GM19238 (cell line): ENCODE measurements at regions not wholly inside any gene's neighbourhood (a gene's known extent, or its start where the extent isn't known, plus 50 kb on each side); places are given as distances from the start of the nearest gene placed in this dataset.

Experiments used
- DNase-seq: peaks from one replicate; pipeline ENCODE4 v3.0.0; 2011; ENCODE audit warnings: low spot score; ENCODE audit not compliant: insufficient read length

GRCh38 chr2:205902041-205902899 is 183.7 kb downstream of the INO80D start:
- no peak for DNase-seq

- no peak for DNase-seq
Measured at GRCh38 chr2:205901491-205901890, 184.5 kb downstream of the INO80D start.

- DNase-seq, result no peak
Measured at GRCh38 chr2:205898744-205899143, 187.2 kb downstream of the INO80D start.

DNA sequence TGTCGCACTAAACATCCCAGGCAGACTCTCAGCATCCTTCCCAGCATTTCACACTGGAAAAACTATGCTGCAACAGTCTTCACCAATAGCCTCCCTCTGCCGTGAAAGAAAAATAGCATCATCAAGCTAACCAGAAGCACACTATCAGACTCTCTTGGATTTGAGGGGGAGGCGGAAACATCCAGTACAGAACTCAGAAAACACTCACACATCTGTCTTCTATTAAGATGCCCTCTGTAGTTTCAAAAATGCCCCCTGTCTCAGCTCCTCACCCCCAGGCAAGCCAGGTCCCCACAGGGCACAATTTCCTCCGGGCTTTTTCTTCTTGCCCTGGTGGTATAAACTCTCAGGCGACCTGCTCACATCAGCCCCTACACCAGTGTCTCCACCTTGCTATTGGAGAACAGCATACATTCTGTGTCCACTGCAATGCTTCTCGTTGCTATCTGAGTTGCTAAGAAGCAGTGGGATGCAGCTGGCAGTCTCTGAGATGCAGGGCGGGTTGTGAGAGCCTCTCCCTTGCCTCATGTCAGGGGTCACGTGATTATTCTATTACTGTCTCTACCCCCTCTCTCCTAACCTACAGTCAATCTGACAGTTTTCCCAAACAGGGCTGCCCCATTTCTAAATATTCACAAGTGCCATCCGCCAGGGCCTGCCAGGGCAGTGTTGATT is 189.9 kb downstream of the INO80D start:
- DNase-seq, result no peak

DNA sequence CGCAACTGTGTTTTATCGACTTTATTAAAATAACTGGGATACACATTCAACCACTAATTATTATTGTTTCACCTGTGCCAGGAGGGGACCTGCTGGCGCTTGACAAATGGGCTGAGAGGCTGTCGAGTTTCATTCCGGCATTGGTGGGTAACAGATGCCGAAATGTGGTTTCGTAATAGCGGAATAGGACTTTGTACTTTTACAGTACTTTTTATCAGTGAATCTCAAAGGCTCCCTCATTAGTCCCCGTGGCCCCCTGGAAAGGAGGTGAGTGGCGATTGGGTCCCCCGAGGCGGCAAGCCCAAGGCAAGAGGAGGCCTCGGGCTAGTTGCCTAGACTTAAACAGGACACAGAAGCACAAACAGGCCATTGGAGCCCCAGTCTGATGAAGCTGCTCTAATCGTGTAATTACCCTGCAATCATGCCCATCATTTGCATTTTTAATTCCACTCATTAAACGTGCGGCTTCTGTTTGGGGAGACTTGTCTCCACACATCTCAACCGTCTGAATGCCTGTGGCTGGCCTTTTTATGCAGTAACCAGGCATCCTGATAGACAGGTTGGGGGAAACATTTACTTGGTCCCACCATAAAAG is 193.2 kb downstream of the INO80D start:
- DNase-seq, result no peak

DNA sequence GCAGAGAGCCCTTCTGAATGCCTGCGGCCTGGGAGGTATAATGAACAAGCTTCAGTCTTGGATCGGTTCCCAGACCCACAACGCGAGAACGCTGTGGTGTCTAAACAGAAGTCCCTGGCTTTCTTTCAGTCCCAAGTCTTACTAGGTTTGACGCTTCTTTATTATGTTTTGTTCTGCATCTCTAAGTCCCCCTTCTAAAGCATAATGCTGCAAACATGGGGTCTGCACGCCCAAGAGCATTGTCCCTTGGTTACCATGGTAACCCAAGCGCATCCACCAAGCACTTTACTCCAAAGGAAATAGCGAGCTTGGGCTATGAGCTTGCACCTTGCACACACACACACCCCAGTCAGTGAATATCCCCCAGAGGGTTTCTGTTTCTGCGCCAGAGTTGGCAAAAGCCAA is 193.7 kb downstream of the INO80D start:
- no peak for DNase-seq

DNA sequence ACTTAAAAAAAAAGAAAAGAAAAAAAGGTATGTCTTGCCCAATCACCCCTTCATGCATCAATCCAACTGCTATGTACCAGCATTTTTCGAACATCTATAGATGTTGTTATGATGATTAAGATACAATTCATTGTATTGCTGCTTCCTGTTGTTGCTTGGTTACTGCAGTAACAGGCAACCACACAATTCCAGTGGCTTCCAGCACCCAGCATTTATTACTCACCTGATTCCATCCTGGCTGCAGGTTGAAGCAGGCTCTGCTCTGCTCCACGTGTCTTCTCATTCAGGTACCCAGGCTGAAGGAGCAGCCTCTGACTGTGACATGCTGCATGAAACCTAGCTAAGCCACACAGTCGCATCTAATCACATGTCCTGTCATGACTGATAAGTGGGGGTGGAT is 196.9 kb downstream of the INO80D start:
- no peak for DNase-seq

- DNase-seq, result no peak
Measured at GRCh38 chr2:205887637-205888036, 198.3 kb downstream of the INO80D start.

DNA sequence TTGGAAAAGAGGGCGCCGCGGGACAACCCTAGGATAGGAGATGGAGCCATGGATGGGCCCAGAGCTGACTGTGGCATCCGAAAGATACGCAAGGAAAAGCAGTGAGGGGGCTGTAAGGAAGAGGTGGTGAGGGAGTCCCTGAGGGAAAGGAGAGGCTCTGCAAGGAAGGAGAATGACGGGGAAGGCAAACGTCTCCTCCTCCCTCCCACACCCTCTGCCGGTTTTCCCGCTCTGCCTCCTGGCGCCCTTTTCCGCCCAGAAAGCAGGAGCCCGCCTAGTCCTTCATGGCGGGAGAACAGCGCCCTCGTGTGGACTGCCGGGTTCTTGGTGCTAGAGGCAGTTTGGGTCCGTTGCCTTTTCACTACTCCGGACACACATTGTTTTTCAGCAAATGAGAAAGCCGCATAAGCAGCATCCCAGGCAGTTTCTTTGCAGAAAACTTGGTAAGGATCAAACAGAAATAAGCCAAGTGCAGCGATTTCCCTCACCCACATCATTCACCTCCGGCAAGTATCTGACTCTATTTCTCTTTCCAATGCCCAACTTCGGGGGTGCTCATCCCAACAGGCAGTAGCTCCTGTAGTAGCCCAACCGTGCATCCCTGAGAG is 200.4 kb downstream of the INO80D start:
- DNase-seq, result peak; percentile 63

DNA sequence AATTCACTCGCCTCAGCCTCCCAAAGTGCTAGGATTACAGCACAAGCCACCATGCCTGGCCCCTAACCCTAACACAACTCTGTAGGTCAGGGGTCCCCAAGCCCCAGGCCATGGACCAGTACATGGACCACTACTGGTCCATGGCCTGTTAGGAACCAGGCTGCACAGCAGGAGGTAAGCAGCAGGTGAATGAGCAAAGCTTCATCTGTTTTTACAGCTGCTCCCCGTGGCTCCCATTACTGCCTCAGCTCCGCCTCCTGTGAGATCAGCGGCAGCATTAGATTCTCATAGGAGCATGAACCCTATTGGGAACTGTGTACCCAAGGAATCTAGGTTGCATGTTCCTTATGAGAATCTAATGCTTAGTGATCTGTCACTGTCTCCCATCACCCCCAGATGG is 201.7 kb downstream of the NRP2 start:
- DNase-seq, result no peak

DNA sequence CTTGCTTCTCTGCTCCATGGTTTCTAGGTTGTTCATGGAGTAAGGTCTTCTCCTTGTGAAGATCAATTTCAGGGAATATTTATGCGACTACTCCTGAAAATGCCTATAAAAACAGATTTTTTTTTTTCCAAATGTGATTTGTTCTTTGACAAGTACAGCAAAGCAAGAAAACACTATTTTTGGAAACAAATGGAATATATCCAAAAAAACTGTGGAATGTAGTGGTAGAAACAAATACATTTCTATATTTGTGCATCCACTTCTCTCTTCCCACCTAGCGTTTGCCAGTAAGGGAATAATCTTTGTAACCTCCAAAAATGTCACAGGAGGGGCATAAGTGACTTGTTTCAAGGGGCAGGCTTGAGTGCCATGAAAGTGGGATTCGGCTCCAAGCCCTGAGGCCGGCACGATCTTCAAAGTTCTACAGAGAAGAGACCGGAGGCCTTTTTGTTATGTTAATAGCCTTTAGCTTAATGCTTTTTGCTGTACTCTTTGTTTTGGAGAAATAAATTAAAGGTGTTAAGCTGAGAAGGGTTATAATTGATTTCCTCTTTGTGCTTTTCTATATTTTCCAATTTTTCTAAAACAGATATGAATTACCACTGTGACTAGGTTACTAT is 200.6 kb downstream of the NRP2 start:
- DNase-seq, result no peak

- DNase-seq, result no peak
Measured at GRCh38 chr2:205880048-205880447, 197.7 kb downstream of the NRP2 start.

DNA sequence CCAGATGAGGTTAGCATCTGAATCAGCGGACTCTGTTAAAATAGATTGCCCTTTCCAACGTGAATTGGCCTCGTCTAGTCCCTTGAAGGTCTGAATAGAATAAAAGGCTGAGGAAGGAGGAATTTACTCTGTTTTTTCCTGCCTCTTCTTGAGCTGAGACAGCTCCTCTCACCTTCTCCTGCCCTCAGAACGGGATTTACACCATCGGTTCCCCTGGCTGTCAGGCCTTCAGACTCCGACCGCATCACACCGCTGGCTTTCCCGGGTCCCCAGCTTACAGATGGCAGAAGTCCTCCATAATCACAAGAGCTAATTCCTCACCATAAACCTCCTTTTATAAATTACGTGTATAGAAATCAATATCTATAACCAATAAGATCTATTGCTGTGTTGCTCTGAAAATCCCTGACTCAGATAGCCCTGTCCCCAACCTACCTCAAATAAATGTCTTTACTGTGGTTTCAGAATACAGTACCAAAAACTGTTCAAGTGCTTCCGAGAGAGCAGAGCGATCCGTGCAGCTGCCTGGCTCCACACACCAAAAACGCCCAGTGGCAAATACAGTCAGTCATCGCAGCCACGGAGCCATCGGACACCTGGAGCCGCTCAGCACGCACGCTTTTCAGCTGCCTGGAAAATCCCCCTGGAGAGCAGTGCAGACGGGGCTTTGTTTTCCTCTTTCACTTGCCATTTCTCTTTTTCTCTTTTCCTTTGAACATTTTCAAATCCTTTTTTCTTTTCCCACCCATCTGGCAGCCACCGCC is 196.9 kb downstream of the NRP2 start:
- no peak for DNase-seq

GRCh38 chr2:205877496-205877895 is 195.2 kb downstream of the NRP2 start:
- no peak for DNase-seq

DNA sequence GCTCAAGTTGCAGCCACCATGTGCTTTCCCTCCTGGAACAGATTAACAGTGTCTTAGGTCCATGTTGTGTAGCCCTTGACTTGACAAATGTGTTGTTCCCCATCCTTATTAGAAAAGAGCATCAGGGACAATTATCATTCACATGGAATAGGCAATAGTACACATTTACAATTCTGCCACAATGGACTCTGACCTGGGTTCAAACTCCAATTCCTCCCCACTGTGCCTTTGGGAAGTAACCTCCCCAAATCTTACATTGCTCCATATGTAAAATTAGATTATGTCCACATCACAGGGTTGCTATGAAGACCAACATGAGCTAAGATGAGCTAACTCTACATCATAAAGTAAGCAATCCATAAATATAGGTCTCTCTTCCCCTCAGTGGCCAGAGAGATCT is 193.8 kb downstream of the NRP2 start:
- no peak for DNase-seq

GRCh38 chr2:205872716-205873115 is 190.4 kb downstream of the NRP2 start:
- no peak for DNase-seq

GRCh38 chr2:205869439-205869838 is 187.1 kb downstream of the NRP2 start:
- no peak for DNase-seq

DNA sequence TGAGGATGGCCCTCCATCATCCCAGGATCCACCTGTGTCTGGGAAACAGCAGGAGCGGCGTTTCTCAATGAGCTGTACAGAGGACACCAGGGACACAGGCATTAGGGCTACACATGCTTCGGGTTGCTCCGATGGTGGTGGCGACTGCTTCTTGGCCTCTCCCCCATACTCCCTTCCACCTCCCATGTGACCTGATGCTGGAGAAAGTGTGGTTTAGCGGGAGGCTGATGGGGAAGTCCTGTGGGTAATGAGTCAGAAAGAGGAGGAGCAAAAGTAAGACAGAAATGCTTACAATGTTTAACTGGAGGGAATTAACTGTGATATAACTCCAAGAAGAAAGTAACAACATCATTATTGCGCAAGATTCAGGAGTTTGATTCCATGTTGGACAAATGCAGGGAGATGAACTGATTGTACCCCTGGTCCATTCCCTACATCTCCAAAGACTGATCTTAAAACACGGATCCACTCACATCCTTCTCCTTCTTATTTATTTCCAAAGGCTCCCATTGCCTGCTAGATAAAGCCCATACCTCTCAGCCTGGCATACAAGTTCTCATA is 186.6 kb downstream of the NRP2 start:
- DNase-seq, result no peak

GRCh38 chr2:205868053-205868452 is 185.8 kb downstream of the NRP2 start:
- no peak for DNase-seq

DNA sequence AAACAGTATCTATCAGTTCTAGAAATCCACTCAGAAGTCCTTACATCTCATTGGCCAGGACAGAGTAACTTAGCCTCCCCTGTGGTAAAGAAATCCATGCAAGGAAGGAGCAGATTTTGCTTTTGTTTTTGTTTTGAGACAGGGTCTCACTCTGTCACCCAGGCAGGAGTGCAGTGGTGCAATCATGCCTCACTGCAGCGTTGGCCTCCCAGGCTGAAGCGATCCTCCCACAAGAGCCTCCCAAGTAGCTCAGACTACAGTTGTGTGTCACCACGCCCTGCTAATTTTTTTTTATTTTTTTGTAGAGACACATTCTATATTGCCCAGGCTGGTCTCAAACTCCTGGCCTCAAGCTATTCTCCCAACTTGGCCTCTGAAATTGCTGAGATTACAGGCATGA is 185.1 kb downstream of the NRP2 start:
- no peak for DNase-seq
